HG03135 (cell line): ENCODE measurements at regions not wholly inside any gene's neighbourhood (a gene's known extent, or its start where the extent isn't known, plus 50 kb on each side); places are given as distances from the start of the nearest gene placed in this dataset.

Source experiments
- ATAC-seq: cut with Tn5 transposase; IDR thresholded peaks from one replicate; pipeline ENCODE4 v1.9.1; 2021; ENCODE audit warnings: mild to moderate bottlenecking, moderate library complexity; ENCODE audit not compliant: unreplicated experiment

DNA sequence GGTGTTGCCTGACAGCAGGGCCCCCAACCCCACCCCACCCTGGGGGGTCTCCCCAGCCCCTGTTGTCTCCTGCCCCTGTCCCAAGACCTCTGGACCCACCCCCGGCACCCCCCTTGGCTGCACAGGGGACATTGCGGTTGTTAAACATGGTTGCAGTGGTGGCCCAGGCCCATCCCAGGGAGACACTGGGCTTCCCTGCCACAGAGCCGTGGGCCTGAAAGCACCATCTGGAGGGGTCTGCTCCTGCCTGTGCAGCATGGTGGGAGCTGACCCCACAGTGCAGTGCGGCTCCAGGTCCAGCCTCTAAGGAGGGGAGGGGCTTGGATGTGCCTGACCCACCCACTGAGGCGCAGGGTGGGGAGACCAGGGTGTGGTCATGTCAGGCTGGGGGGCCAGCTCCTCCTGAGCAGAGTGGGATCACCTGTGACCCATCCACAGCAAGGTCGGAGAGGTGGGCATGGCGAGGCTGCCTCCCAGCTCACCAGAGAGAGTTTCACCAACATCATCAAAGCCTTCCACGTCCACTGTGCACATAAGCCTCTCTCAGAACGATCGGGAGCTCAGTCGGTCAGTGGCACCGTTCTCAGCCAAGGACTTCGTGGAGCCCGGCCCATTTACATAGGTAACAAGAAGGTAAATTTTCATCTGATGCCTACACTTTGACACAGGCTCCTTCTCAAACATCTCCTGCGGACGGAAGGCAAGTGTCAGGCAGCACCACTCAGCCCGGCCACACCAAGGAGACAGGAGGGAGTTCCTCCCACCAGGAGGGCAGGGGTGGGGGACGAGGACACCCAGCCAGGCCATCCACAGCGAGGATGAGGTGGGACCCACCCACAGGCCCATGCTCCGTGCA is 201.1 kb downstream of the BRD1 start:
- ATAC-seq, result no peak

DNA sequence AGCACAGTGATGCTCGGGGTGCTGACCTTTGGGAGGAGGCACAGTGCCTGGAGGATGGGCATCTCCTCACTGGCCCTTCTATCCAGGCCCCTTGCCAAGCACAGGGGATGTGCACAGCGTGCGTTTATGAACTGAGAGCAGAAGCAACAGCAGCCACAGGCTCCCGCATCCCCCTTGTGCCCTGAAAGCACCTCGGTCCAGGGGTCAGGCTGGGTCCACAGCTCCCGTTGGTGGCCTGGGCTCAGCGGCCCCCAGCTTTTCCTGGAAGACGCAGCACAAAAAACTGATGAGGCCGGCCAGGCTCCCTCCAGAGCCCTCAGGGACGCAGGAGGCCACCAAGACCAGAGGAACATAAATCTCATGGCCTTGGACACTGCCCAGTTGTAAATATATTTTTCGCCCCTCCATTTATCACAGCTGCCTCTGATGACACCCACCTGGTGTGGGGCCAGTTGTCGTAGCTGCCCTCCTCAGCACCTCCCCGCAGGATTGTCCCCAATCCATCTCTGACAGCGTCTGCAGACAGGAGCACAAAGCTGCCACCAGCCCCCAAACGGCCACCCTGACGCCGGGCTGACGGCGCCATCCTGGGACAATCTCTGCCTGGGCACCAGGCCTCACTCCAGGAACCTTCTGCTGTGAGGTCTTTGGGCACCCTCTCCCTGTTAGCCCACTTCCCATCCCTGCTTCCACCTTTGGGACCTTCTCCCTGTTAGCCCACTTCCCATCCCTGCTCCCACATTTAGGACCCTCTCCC is 203.1 kb downstream of the BRD1 start:
- no peak for ATAC-seq

DNA sequence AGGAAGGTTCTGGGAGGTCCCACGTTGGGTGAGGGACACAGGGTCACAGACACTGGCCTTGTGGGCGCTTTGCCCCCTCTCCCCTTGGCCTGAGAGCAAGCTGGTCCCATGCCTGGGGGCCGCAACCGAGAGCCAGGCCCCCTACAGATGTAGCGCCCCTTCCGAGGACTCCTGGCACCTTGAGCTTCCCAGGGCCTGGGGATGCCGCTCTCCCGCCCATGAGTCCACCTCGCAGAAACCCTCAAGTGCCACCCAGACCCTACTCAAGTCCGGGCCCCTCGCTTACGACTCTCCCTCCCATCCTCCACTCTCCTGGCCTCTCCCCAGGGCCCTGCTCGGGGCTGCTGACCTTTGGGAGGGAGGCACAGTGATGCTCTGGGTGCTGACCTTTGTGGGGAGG is 204.0 kb downstream of the BRD1 start:
- ATAC-seq, result no peak

- no peak for ATAC-seq
Measured at GRCh38 chr22:49623176-49623575, 204.5 kb downstream of the BRD1 start.

DNA sequence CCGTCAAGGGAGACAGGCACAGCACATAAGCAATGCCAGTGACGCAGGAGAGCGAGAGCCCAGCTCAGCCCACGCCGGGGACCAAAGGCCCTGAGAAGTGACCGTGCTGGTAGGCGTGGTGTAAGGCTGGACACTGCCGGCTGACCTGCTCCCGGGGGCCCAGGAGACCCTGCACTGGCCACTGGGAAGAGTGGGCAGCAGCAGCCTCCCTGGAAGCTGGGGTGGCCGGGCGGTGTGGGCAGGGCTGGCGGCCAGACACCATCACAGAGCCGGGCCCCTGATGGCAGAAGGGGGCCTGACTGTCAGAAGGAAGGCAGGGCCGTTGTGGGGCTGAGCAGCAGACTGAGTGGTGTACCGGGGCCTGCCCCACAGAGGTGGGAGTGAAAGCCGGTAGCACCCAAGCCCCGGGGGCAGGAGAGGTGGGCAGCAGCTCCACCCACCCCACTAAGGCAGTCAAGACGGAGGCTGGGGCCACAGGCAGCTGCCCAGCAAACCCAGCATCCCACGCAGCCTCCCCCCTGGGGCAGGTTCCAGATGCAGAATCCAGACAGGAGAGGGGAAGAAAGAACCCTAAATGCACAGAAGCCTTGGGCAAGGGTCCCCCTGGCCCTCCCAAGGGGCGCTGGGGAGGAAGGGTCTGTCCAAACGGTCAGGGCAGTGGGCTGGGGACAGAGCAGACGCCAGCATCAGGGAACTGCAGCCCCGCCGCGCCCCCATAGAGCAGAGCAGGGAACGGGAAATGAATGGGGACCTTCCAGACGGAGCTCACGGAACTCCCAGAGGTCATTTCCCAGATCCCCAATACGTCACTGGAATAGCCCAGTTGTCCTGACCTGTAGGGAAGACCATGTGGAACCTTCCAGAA is 205.2 kb downstream of the BRD1 start:
- ATAC-seq, result no peak

GRCh38 chr22:49621601-49622210 is 206.0 kb downstream of the BRD1 start:
- no peak for ATAC-seq

DNA sequence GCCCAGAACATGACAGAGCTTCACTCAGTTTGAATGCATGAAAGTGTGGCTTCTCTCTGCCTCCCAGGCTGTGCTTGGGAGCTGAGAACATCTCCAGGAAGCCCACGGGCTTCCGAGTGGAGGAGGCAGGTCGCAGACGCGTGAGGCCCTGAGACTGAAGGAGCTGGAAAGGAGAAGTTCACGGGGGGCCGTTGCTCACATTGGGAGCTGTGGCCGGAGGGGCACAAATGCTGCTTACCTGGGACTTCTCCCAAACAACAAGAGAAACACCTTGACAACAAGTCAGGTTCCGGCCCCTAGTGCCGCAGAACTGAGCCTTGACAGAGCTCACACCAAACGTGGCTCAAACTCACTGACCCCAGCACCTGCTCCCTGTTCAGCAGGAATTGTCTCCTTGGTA is 207.0 kb downstream of the BRD1 start:
- ATAC-seq, result no peak

GRCh38 chr22:49620003-49620556 is 207.6 kb downstream of the BRD1 start:
- no peak for ATAC-seq

GRCh38 chr22:49619301-49619700 is 208.4 kb downstream of the BRD1 start:
- ATAC-seq, result no peak

DNA sequence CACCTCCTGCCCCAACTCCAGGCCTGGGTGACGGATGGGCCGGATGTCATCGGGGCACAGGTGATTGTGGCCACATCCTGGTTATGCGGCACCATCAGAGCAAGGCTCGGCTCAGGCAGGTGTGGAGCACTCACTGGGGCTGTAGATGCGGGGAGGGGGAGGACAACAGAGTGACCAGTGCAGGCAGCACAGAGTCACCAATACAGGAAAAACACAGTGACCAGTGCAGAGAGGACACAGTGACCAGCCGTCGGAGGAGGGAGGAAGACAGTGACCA is 209.1 kb downstream of the BRD1 start:
- ATAC-seq, result no peak

DNA sequence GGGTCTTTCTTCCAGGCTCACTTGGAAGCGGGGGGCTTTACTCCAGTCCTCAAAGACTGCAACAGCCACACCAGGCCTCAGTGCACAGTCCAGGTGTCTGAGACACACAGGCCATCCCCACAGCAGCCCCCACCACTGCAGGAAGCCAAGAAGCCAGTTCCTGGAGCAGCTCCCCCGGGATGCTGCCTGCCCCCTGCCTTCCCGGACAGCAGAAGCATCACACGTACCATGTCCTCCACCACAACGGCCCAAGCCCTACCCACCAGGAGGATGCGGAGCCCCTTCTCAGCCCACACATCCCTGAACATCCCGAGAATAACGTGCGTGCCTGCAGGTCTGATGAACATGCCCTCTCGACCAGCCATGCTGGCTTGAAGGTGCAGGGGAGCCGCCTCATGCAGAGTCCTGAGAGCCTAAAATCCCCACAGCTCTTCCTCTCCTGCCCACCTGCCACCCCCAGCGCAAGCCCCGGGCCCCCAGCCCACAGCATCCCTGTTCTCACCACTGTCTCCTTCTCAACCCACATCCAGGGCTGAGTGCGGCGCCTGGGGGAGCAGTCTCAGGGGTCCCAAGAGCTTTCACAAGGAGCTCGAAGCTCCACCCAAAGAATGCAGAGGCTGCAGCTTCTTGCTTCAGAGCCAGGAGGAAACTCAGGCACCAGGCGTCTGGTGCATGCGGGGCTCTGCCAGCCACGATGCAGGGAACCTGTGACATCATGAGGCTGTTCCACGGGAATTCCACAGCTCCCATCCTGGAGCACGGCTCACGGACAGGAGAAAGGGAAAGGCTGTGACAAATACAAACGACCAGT is 209.6 kb downstream of the BRD1 start:
- no peak for ATAC-seq

GRCh38 chr22:49617264-49617663 is 210.4 kb downstream of the BRD1 start:
- no peak for ATAC-seq

- ATAC-seq, result no peak
Measured at GRCh38 chr22:49616356-49617231, 211.1 kb downstream of the BRD1 start.

GRCh38 chr22:49614966-49615965 is 212.4 kb downstream of the BRD1 start:
- ATAC-seq, result no peak

- ATAC-seq, result no peak
Measured at GRCh38 chr22:49613511-49614270, 214.0 kb downstream of the BRD1 start.

DNA sequence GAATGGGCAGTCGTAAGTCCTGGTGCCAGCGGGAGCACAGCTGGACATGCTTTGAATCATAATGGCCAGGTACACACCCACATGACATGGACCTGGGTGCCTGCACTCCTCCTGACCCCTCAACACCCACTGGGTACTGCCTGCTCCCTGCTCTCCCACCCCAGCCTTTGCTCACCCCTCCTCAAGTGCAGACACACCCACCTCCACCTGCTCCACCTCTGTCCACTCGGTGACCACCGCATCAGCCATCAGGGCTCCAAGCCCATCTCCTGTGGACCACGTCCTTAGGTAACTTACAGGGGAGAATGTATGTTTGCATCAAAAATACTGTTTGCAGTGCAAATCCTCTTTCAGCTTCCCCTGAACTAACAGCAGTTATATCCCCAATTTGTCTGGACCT is 214.6 kb downstream of the BRD1 start:
- no peak for ATAC-seq
